ENCODE measurements at regions not wholly inside any gene's neighbourhood (a gene's known extent, or its start where the extent isn't known, plus 50 kb on each side); places are given as distances from the start of the nearest gene placed in this dataset.

- in situ Hi-C loops (cut with MboI; ENCODE audit: low sequenced_read_pairs, unreplicated experiment), result no loop called here
- no peak for TF ChIP-seq CTCF (IDR thresholded peaks at IDR 0.05; ENCODE audit: borderline replicate concordance, control extremely low read depth, extremely low read depth, insufficient read depth, missing control alignments)
Observed at GRCh38 chr3:21056293-21056692, 694.7 kb downstream of the ZNF385D start.

DNA sequence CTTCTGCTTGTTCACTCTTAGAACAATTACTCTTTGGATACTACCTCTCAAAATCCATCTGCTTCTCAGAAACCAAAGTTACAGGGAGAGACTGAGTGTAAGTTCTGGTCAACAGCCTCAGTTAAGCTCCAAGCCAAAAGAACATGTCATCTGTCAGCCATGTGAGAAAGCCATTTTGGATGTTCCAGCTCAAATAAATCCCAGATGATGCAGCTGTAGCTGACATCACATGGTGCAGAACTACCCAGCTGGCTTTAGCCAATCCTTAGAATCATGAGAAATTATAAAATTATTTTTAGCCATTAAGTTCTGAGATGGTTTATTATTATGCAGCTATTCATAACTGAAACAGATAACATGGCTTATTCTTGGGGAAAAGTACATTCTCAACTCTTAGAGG lies 696.0 kb downstream of the ZNF385D start:
- no peak for TF ChIP-seq CTCF (IDR thresholded peaks at IDR 0.05; ENCODE audit: borderline replicate concordance, control extremely low read depth, extremely low read depth, insufficient read depth, missing control alignments)
- DNase-seq (ENCODE audit: low spot score), result no peak
- in situ Hi-C loops (cut with MboI; ENCODE audit: low sequenced_read_pairs, unreplicated experiment), result no loop called here

More at GRCh38 chr3:21056293-21056692, 694.7 kb downstream of the ZNF385D start:
- no peak for DNase-seq (ENCODE audit: low spot score)

DNA sequence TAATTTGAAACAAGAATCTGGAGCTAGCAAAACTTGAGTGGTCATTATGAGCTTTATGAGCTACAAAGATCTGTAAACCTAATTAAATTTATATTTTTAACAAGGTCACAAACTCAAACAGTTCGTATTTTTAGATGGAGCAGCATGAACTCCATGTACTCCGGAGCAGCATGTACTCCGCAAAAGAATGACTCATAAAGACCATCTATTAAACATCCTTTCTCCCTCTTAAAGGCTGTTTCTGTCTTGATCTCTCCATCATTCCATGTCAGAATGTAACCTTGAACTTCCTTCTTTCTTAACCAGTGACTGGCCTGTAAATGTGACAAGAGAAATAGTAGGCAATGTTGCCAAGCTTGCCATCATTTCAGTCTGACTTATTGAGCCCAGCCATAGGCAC lies 696.9 kb downstream of the ZNF385D start:
- in situ Hi-C loops (cut with MboI; ENCODE audit: low sequenced_read_pairs, unreplicated experiment), result no loop called here
- no peak for TF ChIP-seq CTCF (IDR thresholded peaks at IDR 0.05; ENCODE audit: borderline replicate concordance, control extremely low read depth, extremely low read depth, insufficient read depth, missing control alignments)
- no peak for DNase-seq (ENCODE audit: low spot score)

DNA sequence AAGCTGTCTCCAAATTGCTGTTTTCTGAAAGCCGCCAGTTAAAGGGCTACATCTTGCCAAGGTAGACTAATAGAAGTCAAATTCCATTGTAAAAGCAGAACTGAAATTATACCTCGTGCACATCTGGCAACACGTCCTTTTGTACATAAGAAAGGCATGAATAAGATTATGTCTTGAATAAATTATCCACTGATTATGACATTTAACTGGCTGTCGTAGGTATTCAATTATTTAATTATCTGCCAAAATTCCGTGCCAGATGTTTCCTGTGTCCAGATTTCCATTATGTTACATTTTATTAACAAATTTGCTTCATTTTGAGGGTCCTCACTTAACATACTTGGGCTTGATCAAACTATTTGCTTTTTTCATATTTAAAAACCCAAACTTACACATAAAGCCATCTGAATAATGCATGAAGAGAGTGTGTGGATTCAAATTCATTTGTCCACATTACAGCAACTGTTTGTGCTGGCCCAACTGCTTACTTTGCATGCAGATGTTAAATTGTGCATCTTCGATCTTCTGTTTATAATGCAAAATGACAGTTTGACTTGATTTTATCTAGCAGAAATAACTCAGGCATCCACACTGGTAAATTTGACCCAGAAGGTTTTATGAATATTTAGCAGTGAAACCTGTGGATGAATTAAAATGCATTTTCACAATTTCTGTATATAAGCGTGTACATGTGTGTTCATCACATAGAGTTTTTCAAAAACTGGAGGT lies 701.5 kb downstream of the ZNF385D start:
- DNase-seq (ENCODE audit: low spot score), result no peak
- in situ Hi-C loops (cut with MboI; ENCODE audit: low sequenced_read_pairs, unreplicated experiment), result no loop called here
- no peak for TF ChIP-seq CTCF (IDR thresholded peaks at IDR 0.05; ENCODE audit: borderline replicate concordance, control extremely low read depth, extremely low read depth, insufficient read depth, missing control alignments)

DNA sequence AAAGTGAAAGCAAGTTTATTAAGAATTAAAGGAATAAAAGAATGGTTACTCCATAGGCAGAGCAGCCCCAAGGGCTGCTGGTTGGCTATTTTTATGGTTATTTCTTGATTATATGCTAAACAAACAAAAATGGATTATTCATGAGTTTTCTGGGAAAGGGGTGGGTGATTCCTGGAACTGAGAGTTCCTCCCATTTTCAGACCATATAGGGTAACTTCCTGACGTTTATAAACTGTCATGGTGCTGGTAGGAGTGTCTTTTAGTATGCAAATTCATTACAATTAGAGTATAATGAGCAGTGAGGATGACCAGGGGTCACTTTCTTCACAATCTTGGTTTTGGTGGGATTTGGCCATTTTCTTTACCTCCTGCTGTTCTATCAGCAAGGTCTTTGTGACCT lies 707.9 kb downstream of the ZNF385D start:
- TF ChIP-seq CTCF (IDR thresholded peaks at IDR 0.05; ENCODE audit: borderline replicate concordance, control extremely low read depth, extremely low read depth, insufficient read depth, missing control alignments), result no peak
- in situ Hi-C loops (cut with MboI; ENCODE audit: low sequenced_read_pairs, unreplicated experiment), result no loop called here
- no peak for DNase-seq (ENCODE audit: low spot score)

DNA sequence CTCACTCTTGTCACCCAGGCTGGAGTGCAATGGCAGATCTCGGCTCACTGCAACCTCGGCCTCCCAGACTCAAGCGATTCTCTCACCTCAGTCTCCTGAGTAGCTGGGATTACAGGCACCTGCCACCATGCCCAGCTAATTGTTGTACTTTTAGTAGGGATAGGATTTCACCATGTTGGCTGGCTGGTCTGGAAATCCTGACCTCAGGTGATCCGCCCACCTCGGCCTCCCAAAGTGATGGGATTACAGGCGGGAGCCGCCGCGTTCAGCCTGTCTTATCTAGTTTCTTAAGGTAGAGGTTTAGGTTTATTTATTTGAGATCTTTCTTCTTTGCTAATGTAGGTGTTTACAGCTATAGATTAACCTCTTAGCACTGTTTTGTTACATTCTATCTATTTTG lies 708.8 kb downstream of the ZNF385D start:
- in situ Hi-C loops (cut with MboI; ENCODE audit: low sequenced_read_pairs, unreplicated experiment), result no loop called here
- no peak for DNase-seq (ENCODE audit: low spot score)

More for the DNA sequence above, 708.8 kb downstream of the ZNF385D start:
- no peak for TF ChIP-seq CTCF (IDR thresholded peaks at IDR 0.05; ENCODE audit: borderline replicate concordance, control extremely low read depth, extremely low read depth, insufficient read depth, missing control alignments)

Data from GM13976 (cell line).